ENCODE measurements at regions not wholly inside any gene's neighbourhood (a gene's known extent, or its start where the extent isn't known, plus 50 kb on each side); places are given as distances from the start of the nearest gene placed in this dataset.

- no peaks in the 10 kb centered on the region for H3K9me3 ChIP-seq (ENCODE audit: control insufficient read depth, insufficient read depth, low read length)
- no peak overlapping the region for H3K27ac ChIP-seq (ENCODE audit: low read depth, low read length)
- DNase-seq (ENCODE audit: low read depth, low spot score) = no peak
- H3K4me3 ChIP-seq (ENCODE audit: low read depth, low read length) = no peak overlapping the region
- no peak for TF ChIP-seq CTCF (IDR thresholded peaks at IDR 0.05; ENCODE audit: low read depth, low read length)
- H3K27me3 ChIP-seq (ENCODE audit: control insufficient read depth, insufficient read depth, low read length) = no peaks in the 10 kb centered on the region
- ChIA-PET POLR2A (no interaction called here), CTCF (no interaction called here)
Measured at GRCh38 chr1:191669629-191670028, 488.6 kb upstream of the RGS18 start.

GRCh38 chr1:191671236-191671635, 487.0 kb upstream of the RGS18 start:
- Histone ChIP-seq H3K4me3 (ENCODE audit: low read depth, low read length) (no peak overlapping the region), H3K27me3 (ENCODE audit: control insufficient read depth, insufficient read depth, low read length) (no peaks in the 10 kb centered on the region), H3K27ac (ENCODE audit: low read depth, low read length) (no peak overlapping the region), H3K9me3 (ENCODE audit: control insufficient read depth, insufficient read depth, low read length) (no peaks in the 10 kb centered on the region)
- DNase-seq (ENCODE audit: low read depth, low spot score) = no peak
- CTCF ChIA-PET = no interaction called here
- no peak for TF ChIP-seq CTCF (IDR thresholded peaks at IDR 0.05; ENCODE audit: low read depth, low read length)
- POLR2A ChIA-PET = no interaction called here

GRCh38 chr1:191674626-191675179, 483.6 kb upstream of the RGS18 start:
- TF ChIP-seq CTCF (IDR thresholded peaks at IDR 0.05; ENCODE audit: low read depth, low read length) = no peak
- Histone ChIP-seq H3K27ac (ENCODE audit: low read depth, low read length) (no peak overlapping the region), H3K27me3 (ENCODE audit: control insufficient read depth, insufficient read depth, low read length) (no peaks in the 10 kb centered on the region), H3K9me3 (ENCODE audit: control insufficient read depth, insufficient read depth, low read length) (no peaks in the 10 kb centered on the region), H3K4me3 (ENCODE audit: low read depth, low read length) (no peak overlapping the region)
- CTCF ChIA-PET = no interaction called here
- DNase-seq (ENCODE audit: low read depth, low spot score) = no peak
- POLR2A ChIA-PET = no interaction called here

- Histone ChIP-seq H3K9me3 (ENCODE audit: control insufficient read depth, insufficient read depth, low read length) (no peaks in the 10 kb centered on the region), H3K27me3 (ENCODE audit: control insufficient read depth, insufficient read depth, low read length) (no peaks in the 10 kb centered on the region), H3K4me3 (ENCODE audit: low read depth, low read length) (no peak overlapping the region), H3K27ac (ENCODE audit: low read depth, low read length) (no peak overlapping the region)
- no peak for DNase-seq (ENCODE audit: low read depth, low spot score)
- CTCF ChIA-PET = no interaction called here
- POLR2A ChIA-PET = no interaction called here
- TF ChIP-seq CTCF (IDR thresholded peaks at IDR 0.05; ENCODE audit: low read depth, low read length) = no peak
Measured at GRCh38 chr1:191675856-191676783, 482.1 kb upstream of the RGS18 start.

GRCh38 chr1:191685669-191686068, 472.6 kb upstream of the RGS18 start:
- TF ChIP-seq CTCF (IDR thresholded peaks at IDR 0.05; ENCODE audit: low read depth, low read length) = no peak
- H3K27ac ChIP-seq (ENCODE audit: low read depth, low read length) = no peak overlapping the region
- H3K9me3 ChIP-seq (ENCODE audit: control insufficient read depth, insufficient read depth, low read length) = no peaks in the 10 kb centered on the region
- ChIA-PET CTCF (no interaction called here), POLR2A (no interaction called here)
- no peak overlapping the region for H3K4me3 ChIP-seq (ENCODE audit: low read depth, low read length)
- H3K27me3 ChIP-seq (ENCODE audit: control insufficient read depth, insufficient read depth, low read length) = no peaks in the 10 kb centered on the region
- no peak for DNase-seq (ENCODE audit: low read depth, low spot score)
